SU-DHL-6 (cell line): ENCODE measurements at regions not wholly inside any gene's neighbourhood (a gene's known extent, or its start where the extent isn't known, plus 50 kb on each side); places are given as distances from the start of the nearest gene placed in this dataset.

Source experiments
- H2AFZ ChIP-seq: fragments of 200-600 bp; sonication (generic); 2 replicates; pipeline ENCODE4 v1.6.1; 2014; ENCODE audit warnings: low read depth, mild to moderate bottlenecking, moderate library complexity, mixed read lengths, antibody characterized with exemption, low read length; ENCODE audit not compliant: severe bottlenecking
- H3F3A ChIP-seq: fragments of 200-600 bp; shearing (Covaris generic); 2 replicates; pipeline ENCODE4 v1.6.0; 2016; ENCODE audit warnings: antibody characterized with exemption, mild to moderate bottlenecking; ENCODE audit not compliant: insufficient read depth
- H3K27ac ChIP-seq: fragments of 200-600 bp; sonication (generic); 2 replicates; pipeline ENCODE4 v1.5.1; 2016; ENCODE audit warnings: low read depth, mild to moderate bottlenecking, low read length, moderate library complexity, mixed read lengths
- H3K27me3 ChIP-seq: fragments of 200-600 bp; sonication (generic), shearing (Covaris generic); 2 replicates; pipeline ENCODE4 v1.6.0; 2014; ENCODE audit warnings: mild to moderate bottlenecking, low read length
- H3K36me3 ChIP-seq: fragments of 200-600 bp; sonication (generic); 2 replicates; pipeline ENCODE4 v1.6.1; 2014; ENCODE audit warnings: mild to moderate bottlenecking, low read length, mixed read lengths
- H3K4me2 ChIP-seq: fragments of 300-600, 200-600 bp; shearing (Covaris generic), sonication (generic); 2 replicates; pipeline ENCODE4 v1.6.0; 2014; ENCODE audit warnings: low read length, low read depth, mild to moderate bottlenecking; ENCODE audit not compliant: poor library complexity, severe bottlenecking
- H3K4me3 ChIP-seq: fragments of 200-600 bp; sonication (generic); 2 replicates; pipeline ENCODE4 v1.5.1; 2014; ENCODE audit warnings: antibody characterized with exemption, low read length, mild to moderate bottlenecking, mixed read lengths; ENCODE audit not compliant: insufficient read depth, poor library complexity, severe bottlenecking
- H3K79me2 ChIP-seq: fragments of 200-600 bp; sonication (generic); 2 replicates; pipeline ENCODE4 v1.6.1; 2014; ENCODE audit warnings: mild to moderate bottlenecking, low read length, moderate library complexity; ENCODE audit not compliant: insufficient read depth
- H3K9ac ChIP-seq: fragments of 200-600 bp; sonication (generic); 2 replicates; pipeline ENCODE4 v1.7.0; 2014; ENCODE audit warnings: mild to moderate bottlenecking, low read length
- H3K9me2 ChIP-seq: fragments of 200-600 bp; sonication (generic); replicated peaks from 2 replicates; pipeline ENCODE4 v1.6.1; 2014; ENCODE audit warnings: low read length; ENCODE audit not compliant: insufficient read depth
- H3K9me3 ChIP-seq: fragments of 200-600 bp; sonication (generic); 2 replicates; pipeline ENCODE4 v1.6.1; 2014; ENCODE audit warnings: low read length, mixed read lengths; ENCODE audit not compliant: insufficient read depth
- H4K20me1 ChIP-seq: fragments of 200-600 bp; sonication (generic); 2 replicates; pipeline ENCODE4 v1.6.1; 2014; ENCODE audit warnings: low read depth, mild to moderate bottlenecking, antibody characterized with exemption, low read length, moderate library complexity, mixed read lengths
- CTCF ChIP-seq: fragments of 200-600 bp; sonication (generic); IDR thresholded peaks from one replicate; pipeline ENCODE4 v1.5.1; 2017; ENCODE audit warnings: antibody characterized with exemption, mild to moderate bottlenecking, low read length, moderate library complexity; ENCODE audit not compliant: insufficient read depth, poor library complexity, severe bottlenecking
- EZH2phosphoT487 ChIP-seq: fragments of 200-600 bp; sonication (generic), shearing (Covaris generic); conservative IDR thresholded peaks from 2 replicates; pipeline ENCODE4 v1.6.1; 2018; ENCODE audit warnings: mild to moderate bottlenecking, antibody characterized with exemption, low read length, moderate library complexity, mixed read lengths

- Histone ChIP-seq H2AFZ (no peak overlapping the region), H3K9me3 (no peaks in the 10 kb centered on the region), H3K79me2 (no peaks in the 10 kb centered on the region), H3K27ac (no peak overlapping the region), H3F3A (no peaks in the 10 kb centered on the region), H3K4me2 (no peak overlapping the region), H3K27me3 (no peaks in the 10 kb centered on the region), H3K9me2 (no peaks in the 10 kb centered on the region), H3K36me3 (no peaks in the 10 kb centered on the region), H3K9ac (no peak overlapping the region), H3K4me3 (no peak overlapping the region), H4K20me1 (no peaks in the 10 kb centered on the region)
- TF ChIP-seq CTCF (no peak), EZH2phosphoT487 (no peak)
Measured at GRCh38 chr3:153268564-153269279, 106.7 kb downstream of the RAP2B start.

GRCh38 chr3:153269730-153270129 lies 107.7 kb downstream of the RAP2B start:
- no peak overlapping the region for H3K4me3 ChIP-seq
- no peaks in the 10 kb centered on the region for H3K79me2 ChIP-seq
- no peaks in the 10 kb centered on the region for H3K27me3 ChIP-seq
- no peaks in the 10 kb centered on the region for H3K9me3 ChIP-seq
- H3K9ac ChIP-seq, result no peak overlapping the region
- TF ChIP-seq CTCF (no peak), EZH2phosphoT487 (no peak)
- H3F3A ChIP-seq, result no peaks in the 10 kb centered on the region
- no peaks in the 10 kb centered on the region for H4K20me1 ChIP-seq
- no peak overlapping the region for H3K27ac ChIP-seq
- no peak overlapping the region for H3K4me2 ChIP-seq
- no peak overlapping the region for H2AFZ ChIP-seq
- H3K36me3 ChIP-seq, result no peaks in the 10 kb centered on the region
- no peaks in the 10 kb centered on the region for H3K9me2 ChIP-seq

- Histone ChIP-seq H3K9ac (no peak overlapping the region), H3F3A (no peaks in the 10 kb centered on the region), H3K79me2 (no peaks in the 10 kb centered on the region), H3K27ac (no peak overlapping the region), H3K36me3 (no peaks in the 10 kb centered on the region), H2AFZ (no peak overlapping the region), H3K9me3 (no peaks in the 10 kb centered on the region), H4K20me1 (no peaks in the 10 kb centered on the region), H3K4me2 (no peak overlapping the region), H3K9me2 (no peaks in the 10 kb centered on the region), H3K4me3 (no peak overlapping the region), H3K27me3 (no peaks in the 10 kb centered on the region)
- no peak for TF ChIP-seq CTCF
- no peak for TF ChIP-seq EZH2phosphoT487
Measured at GRCh38 chr3:153273217-153273616, 111.2 kb downstream of the RAP2B start.
